Epithelial cell of esophagus (primary cell): ENCODE measurements at regions not wholly inside any gene's neighbourhood (a gene's known extent, or its start where the extent isn't known, plus 50 kb on each side); places are given as distances from the start of the nearest gene placed in this dataset.

Experiments
- DNase-seq: peaks from one replicate; pipeline ENCODE4 v3.0.0; 2010; ENCODE audit warnings: low read depth
- H3K4me3 ChIP-seq: 2 replicates; pipeline ENCODE4 v1.5.1; 2011; ENCODE audit warnings: mild to moderate bottlenecking, low read length, control low read depth
- TF ChIP-seq, protein P1 (sequence below): IDR thresholded peaks from 2 replicates; pipeline ENCODE4 v1.5.1; 2011; ENCODE audit warnings: low read depth, mild to moderate bottlenecking, low read length, control low read depth, inconsistent platforms; ENCODE audit not compliant: insufficient read depth; ENCODE audit errors: missing control alignments

DNA sequence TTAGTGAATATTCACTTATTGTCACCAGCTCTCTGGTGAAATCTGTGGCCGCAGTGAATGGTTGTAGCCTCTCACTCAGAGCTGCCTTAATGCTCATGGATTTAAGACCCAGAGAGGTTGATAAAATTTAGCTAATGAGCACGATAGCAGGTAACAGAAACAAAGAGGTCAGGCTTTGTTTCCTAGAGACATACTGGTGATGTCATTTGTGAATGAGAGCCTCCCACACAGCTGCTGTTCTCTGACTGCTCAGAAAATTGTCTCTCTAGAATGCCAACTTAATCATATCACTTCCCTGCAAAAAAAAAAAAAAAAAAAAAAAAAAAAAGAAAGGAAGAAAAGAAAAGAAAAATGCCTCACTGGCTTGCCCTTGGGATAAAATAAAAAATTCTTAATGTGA lies 411.7 kb upstream of the MYT1L start:
- peak; percentile 64 for DNase-seq
- TF ChIP-seq, protein P1, sequence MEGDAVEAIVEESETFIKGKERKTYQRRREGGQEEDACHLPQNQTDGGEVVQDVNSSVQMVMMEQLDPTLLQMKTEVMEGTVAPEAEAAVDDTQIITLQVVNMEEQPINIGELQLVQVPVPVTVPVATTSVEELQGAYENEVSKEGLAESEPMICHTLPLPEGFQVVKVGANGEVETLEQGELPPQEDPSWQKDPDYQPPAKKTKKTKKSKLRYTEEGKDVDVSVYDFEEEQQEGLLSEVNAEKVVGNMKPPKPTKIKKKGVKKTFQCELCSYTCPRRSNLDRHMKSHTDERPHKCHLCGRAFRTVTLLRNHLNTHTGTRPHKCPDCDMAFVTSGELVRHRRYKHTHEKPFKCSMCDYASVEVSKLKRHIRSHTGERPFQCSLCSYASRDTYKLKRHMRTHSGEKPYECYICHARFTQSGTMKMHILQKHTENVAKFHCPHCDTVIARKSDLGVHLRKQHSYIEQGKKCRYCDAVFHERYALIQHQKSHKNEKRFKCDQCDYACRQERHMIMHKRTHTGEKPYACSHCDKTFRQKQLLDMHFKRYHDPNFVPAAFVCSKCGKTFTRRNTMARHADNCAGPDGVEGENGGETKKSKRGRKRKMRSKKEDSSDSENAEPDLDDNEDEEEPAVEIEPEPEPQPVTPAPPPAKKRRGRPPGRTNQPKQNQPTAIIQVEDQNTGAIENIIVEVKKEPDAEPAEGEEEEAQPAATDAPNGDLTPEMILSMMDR, result no peak
- no peak overlapping the region for H3K4me3 ChIP-seq

DNA sequence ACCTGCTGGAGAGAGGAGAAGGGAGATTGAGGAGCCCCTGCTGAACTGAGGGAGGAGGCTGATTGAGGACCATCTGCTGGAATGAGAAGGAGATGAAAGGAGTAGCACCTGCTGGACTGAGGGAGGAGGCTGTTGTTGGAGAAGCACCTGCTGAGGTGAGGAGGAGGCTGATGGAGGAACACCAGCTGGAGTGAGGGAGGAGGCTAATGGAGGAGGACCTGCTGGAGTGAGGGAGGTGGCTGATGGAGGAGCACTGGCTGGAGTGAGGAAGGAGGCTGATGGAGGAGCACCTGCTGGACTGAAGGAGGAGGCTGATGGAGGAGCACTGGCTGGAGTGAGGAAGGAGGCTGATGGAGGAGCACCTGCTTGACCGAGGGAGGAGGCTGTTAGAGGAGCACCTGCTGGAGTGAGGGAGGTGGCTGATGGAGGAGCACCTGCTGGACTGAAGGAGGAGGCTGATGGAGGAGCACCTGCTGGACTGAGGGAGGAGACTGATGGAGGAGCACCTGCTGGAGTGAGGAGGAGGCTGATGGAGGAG lies 409.2 kb upstream of the MYT1L start:
- no peak overlapping the region for H3K4me3 ChIP-seq
- TF ChIP-seq, protein P1, result no peak
- DNase-seq, result no peak

DNA sequence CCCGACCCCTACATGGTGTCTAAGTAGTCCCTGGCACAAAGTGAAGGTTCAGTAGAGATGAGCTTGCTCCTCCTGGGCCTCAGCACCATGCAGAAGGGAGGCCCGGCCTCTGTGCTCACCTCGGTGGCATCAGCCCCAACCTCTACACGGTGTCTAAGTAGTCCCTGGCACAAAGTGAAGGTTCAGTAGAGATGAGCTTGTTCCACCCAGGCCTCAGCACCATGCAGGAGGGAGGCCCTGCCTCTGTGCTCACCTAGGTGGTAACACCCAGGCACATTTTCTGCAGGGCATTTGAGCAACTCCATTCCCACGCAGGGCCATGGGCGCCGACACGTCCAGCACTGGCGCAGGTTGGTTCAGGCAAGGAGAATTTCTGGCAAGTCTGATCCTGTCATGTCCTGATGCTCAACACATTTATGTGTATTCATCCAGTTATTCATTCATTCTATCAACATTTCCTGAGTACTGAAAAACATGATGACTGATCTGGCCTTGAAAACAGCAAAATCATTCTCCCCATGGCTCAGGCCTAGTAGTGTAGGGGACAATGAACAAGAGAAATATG lies 408.2 kb upstream of the MYT1L start:
- TF ChIP-seq, protein P1, result no peak
- no peak overlapping the region for H3K4me3 ChIP-seq

DNA sequence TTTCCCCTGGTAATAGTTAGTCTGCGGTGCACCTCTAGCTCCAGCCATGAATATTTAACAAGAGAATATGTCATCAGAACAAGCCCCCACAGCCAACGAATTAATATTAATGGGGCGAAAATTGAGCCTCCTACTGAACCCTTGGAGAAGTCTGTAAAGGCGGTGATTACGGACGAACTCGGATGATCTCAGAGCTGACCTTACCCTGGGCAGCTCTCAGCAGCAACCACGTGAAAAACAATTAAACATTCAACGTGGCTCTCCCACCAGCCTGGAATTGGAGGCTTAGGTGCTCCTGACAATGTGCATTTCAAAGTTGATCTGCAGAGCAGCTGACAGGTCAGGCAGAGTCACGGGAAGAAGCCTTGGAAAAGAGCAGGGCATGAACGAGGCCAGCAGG lies 407.6 kb upstream of the MYT1L start:
- DNase-seq, result no peak
- H3K4me3 ChIP-seq, result no peak overlapping the region
- TF ChIP-seq, protein P1, result no peak

More for the DNA sequence above, 408.2 kb upstream of the MYT1L start:
- DNase-seq, result peak; percentile 99

DNA sequence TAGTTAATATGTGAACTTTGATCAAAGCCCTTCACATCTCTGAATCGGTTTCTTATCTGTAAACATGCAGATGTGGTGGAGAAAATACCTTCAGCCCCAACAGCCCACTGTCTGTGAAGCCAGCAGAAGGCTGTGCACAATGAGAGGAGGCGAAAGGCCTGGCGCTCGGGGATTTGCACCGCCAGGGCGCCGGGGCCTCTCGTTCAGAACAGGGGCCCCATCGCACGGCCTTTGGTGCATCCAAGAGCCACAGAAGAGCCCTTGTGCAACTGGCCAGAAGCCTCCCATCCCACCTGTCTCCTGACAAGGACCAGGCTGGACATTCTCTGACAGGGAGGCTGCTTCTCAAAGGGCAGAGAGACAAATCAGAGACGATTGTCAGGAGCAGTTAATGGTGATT lies 407.2 kb upstream of the MYT1L start:
- TF ChIP-seq, protein P1, result no peak
- no peak for DNase-seq
- H3K4me3 ChIP-seq, result no peak overlapping the region

DNA sequence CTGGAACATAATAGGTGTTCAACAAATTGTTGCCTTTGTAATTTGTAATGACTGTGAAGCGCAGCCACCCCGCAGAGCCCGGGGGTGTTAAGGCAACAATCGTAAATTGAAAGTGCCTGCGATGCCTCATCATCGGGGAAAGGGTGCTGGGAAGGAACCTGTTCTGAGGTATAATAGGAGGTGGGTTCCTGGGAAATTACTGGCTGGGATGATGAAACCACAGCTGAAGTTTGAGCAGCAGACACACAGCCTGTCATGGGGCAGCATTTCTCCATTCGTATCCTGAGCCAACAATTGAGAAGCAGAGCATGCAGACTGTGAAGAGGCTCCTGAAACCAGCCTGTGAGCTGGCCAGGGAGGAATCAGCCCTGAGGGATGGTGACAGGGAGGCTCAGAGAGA lies 404.0 kb upstream of the MYT1L start:
- TF ChIP-seq, protein P1, result no peak
- DNase-seq, result peak; percentile 89
- H3K4me3 ChIP-seq, result no peak overlapping the region

DNA sequence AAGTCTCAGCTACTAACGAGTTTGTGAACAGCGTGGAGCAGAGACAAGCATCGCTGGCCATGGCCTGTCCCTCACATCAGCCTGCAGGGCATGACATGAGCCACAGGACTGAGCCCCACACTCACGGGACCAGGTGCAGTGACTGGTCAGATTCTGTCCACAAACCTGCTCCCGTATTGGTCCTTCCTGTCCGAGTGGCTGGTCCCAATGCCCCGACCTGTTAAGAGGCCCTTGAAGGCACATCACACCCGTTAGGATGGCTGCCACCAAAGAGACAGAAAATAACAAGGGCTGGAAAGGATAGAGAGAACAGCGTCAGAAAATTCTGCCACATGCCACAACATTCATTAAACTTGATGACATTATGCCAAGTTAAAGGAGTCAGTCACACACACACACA lies 403.2 kb upstream of the MYT1L start:
- H3K4me3 ChIP-seq, result no peak overlapping the region
- DNase-seq, result no peak
- TF ChIP-seq, protein P1, result no peak
